GM18868 (cell line): ENCODE measurements at regions not wholly inside any gene's neighbourhood (a gene's known extent, or its start where the extent isn't known, plus 50 kb on each side); places are given as distances from the start of the nearest gene placed in this dataset.
"Not testable (repeated sequence)": the region's sequence is repeated elsewhere in the genome, so short reads cannot be mapped to it uniquely, and the experiment has no call there.

ENCODE experiments used
- ATAC-seq: cut with Tn5 transposase; IDR thresholded peaks from one replicate; pipeline ENCODE4 v1.9.1; 2021; ENCODE audit warnings: mild to moderate bottlenecking, moderate library complexity; ENCODE audit not compliant: unreplicated experiment

GRCh38 chr13:68535329-68535728 is 1305.2 kb upstream of the PCDH9 start:
- peak; percentile 84 for ATAC-seq

DNA sequence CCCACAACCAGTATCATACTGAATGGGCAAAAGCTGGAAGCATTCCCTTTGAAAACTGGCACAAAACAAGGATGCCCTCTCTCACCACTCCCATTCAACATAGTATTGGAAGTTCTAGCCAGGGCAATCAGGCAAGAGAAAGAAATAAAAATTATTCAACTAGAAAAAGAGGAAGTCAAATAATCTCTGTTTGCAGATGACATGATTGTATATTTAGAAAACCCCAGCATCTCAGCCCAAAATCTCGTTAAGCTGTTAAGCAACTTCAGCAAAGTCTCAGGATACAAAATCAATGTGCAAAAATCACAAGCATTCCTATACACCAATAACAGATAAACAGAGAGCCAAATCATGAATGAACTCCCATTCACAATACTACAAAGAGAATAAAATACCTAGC is 1297.0 kb upstream of the PCDH9 start:
- ATAC-seq, result not testable (repeated sequence)

DNA sequence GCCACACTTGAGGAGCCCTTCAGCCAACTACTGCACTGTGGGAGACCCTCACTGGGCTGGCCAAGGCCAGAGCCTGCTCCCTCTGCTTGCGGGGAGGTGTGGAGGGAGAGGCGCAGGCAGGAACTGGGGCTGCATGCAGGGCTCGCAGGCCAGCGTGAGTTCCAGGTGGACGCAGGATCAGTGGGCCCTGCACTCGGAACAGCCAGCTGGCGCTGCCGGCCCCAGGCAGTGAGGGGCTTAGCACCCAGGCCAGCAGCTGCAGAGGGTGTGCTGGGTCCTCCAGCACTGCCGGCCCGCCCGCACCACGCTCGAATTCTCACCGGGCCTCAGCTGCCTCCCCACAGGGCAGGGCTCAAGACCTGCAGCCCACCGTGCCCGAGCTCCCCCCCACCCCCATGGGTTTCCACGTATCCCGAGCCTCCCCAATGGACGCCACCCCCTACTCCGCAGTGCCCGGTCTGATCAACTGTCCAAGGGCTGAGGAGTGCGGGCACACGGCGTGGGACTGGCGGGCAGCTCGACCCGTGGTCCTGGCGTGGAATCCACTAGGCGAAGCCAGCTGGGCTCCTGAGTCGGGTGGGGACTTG is 1293.8 kb upstream of the PCDH9 start:
- no peak for ATAC-seq

DNA sequence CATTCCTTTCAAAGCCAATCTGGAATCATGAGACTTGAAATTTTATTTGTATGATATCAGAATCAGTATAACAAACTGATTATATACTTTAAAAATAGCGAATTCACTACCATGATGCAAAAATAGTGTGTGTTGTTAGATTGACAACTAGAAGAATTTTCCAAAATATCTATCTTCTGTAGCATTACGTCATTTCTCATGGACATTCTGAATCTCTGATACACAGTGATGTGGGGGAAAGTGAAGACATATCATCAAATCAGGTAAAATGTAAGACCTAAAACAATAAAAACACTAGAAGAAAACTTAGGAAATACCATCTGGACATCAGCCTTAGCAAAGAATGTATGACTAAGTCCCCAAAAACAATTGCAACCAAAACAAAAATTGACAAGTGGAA is 1292.0 kb upstream of the PCDH9 start:
- ATAC-seq, result no peak

GRCh38 chr13:68509734-68510621 is 1279.8 kb upstream of the PCDH9 start:
- peak; percentile 80 for ATAC-seq

- no peak for ATAC-seq
These were observed 1276.9 kb upstream of the PCDH9 start for GRCh38 chr13:68506888-68507551.

- ATAC-seq, result no peak
These were observed 1260.5 kb upstream of the PCDH9 start for GRCh38 chr13:68490594-68490993.

GRCh38 chr13:68481130-68481529 is 1251.0 kb upstream of the PCDH9 start:
- ATAC-seq, result no peak

- ATAC-seq, result no peak
These were observed 1243.7 kb upstream of the PCDH9 start for GRCh38 chr13:68473834-68474326.

DNA sequence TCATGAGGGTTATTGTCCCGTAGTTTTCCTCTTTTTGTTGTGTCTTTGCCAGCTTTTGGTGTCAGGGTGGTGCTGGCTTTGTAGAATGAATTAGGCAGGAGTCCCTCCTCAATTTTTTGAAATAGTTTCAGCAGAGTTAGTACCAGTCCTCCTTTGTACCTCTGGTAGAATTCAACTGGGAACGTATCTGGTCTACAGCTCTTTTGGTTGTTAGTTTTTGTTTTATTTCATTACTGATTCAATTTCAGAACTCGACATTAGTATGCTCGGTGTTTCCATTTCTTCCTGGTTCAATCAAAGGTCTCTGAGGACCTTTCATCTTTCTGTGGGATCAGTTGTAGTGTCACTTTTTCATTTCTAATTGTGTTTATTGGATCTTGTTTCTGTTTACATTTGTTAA is 1237.0 kb upstream of the PCDH9 start:
- no peak for ATAC-seq

- no peak for ATAC-seq
These were observed 1210.7 kb upstream of the PCDH9 start for GRCh38 chr13:68440874-68441273.

GRCh38 chr13:68439817-68440216 is 1209.7 kb upstream of the PCDH9 start:
- ATAC-seq, result peak; percentile 79

- no peak for ATAC-seq
These were observed 1198.2 kb upstream of the PCDH9 start for GRCh38 chr13:68428292-68428691.

DNA sequence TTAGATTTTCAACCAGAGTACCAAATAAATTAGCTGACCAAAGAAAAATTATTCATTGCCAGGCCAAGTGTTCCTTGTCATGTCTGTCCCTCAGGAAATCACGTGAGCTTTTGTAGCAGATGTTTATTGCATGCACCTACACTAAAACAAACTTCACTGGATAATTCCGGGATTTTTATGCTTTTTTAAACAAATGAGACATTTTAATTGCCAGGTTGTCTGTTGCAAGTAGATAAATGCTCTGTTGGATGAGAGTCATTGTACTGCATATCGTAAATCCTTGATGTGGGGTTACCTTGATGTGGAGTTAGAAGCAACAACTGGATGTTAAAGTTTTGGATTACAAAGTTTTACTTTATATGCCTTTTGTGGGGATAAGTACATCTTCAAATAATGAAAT is 1187.7 kb upstream of the PCDH9 start:
- ATAC-seq, result no peak

- no peak for ATAC-seq
These were observed 1179.9 kb upstream of the PCDH9 start for GRCh38 chr13:68410007-68410406.

- no peak for ATAC-seq
These were observed 1160.9 kb upstream of the PCDH9 start for GRCh38 chr13:68390987-68391386.

DNA sequence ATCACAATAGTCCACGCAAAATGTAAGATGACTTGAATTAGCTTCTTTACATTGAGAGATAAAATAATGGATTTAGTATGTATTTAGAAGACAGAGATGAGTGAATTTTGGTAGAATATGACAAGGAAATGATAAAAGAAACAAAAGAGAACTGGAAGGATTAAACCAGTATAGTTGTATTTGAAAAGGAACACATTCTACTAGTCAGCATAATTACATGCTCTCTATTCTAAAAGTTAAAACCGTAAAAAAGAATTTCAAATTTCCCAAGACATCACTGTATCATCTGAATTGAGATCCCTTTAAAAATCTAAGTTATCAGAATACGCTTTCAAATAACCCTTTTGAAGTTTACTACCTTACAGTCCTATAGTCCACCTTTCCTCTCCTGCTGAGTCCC is 1156.7 kb upstream of the PCDH9 start:
- ATAC-seq, result no peak

- ATAC-seq, result no peak
These were observed 1150.2 kb upstream of the PCDH9 start for GRCh38 chr13:68380041-68380973.

GRCh38 chr13:68378294-68378693 is 1148.2 kb upstream of the PCDH9 start:
- ATAC-seq, result no peak

GRCh38 chr13:68375004-68375403 is 1144.9 kb upstream of the PCDH9 start:
- ATAC-seq, result no peak

DNA sequence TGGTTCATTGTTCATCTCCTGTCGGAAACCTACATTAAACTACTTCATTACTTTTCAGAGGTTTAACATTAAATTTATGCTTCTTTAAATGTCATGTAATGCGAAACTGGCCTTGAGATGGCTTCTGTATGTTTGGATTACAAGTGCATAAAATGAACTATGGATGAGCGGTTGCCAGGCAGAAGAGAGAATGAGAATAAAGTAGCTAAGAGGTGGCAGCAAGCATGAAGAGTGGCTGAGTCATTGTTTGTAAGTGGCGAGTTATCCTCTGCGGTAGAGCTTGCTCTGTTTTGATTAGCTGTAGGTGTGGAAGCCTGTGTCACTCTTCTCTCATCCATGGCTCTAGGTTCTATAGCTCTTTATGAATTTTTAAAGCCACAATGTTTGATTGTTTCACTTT is 1139.6 kb upstream of the PCDH9 start:
- no peak for ATAC-seq
